HUDEP-2 (cell line): ENCODE measurements at regions not wholly inside any gene's neighbourhood (a gene's known extent, or its start where the extent isn't known, plus 50 kb on each side); places are given as distances from the start of the nearest gene placed in this dataset.
"Not testable (repeated sequence)": the region's sequence is repeated elsewhere in the genome, so short reads cannot be mapped to it uniquely, and the experiment has no call there.

Experiments
- DNase-seq, 76 experiments: peaks; one replicate each; lab custom pipeline; 2025; ENCODE audit not compliant: unreplicated experiment in 76 of 76; lab: John Stamatoyannopoulos, UW

- DNase-seq, result not testable (repeated sequence)
These were observed 785.1 kb downstream of the TDRD15 start for GRCh38 chr2:21908712-21909380.

GRCh38 chr2:21910832-21911507 is 787.2 kb downstream of the TDRD15 start:
- no peak for DNase-seq

DNA sequence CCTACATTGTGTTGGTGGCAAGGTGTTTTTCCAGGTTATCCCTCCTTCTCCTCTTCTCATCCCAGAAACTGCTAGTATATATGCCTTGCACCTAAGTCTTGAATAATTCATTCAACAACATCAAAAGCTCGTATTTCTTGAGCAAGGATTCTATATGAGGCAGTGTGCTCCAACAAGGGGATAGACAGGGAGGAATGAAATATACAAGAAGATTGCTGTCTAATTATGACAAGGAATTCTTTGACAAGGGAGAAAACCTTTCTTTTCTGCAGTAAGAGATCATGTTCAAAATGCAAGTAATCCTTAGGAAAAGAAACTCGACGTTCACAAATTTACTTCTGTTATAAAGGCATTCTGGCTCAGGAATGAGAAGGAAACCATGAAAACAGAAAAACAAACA is 788.6 kb downstream of the TDRD15 start:
- DNase-seq, result no peak

GRCh38 chr2:21915201-21915600 is 791.4 kb downstream of the TDRD15 start:
- no peak for DNase-seq

DNA sequence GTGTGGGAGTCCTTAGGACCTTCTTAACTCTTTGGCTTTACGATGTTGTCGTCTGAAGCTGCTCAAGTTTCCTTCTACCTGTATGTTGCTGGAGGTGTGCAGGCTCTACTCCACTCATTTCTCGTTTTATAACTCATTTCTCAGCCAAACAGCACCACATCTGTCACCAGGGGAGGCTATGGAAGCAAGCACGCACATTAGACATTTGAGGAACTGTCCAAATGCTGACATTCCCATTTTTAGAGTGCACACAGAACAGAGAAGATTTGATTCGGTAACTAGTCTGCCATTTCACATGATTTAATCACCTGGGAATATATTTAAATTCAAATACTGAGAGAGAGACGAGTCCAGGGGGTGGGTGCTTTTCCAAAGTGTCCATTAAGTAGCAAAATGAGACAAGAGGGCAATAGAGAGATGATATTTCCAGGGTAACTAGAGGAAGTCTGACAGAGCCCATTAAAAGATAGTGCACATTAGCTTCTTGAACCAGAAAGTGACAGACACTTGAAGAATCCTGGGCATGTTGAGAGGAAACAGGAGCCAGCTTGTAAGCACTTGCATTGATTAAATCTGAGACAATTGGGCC is 793.3 kb downstream of the TDRD15 start:
- DNase-seq, result no peak

GRCh38 chr2:21920721-21921120 is 797.0 kb downstream of the TDRD15 start:
- DNase-seq, result no peak

DNA sequence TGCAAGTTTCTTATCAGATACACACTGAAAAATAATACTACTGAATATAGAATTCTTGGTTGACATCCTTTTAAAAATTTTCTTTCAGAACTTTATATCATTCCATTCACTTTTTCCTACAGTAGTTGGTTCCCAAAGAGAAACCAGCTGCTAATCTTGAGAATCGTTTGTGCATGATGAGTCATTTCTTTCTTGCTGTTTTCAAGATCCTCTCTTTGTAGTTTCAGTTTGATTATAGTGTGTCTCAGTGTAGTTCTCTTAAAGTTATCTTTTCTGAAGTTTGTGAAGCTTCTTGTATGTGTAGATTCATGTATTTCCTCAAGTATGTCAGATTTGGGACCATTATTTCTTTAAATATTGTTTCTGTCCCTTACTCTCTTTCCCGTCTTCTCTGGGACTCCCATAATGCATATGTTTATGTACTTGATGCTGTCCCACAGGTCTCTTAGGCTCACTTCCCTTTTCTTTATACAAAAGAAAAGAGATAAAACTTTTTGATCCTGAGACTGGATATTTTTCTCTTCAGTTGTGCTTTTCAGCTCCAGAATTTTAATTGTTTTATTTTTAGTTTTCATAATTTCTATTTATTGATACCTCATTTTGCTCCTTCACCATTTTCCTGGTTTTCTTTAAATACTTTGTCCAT is 801.0 kb downstream of the TDRD15 start:
- no peak for DNase-seq

DNA sequence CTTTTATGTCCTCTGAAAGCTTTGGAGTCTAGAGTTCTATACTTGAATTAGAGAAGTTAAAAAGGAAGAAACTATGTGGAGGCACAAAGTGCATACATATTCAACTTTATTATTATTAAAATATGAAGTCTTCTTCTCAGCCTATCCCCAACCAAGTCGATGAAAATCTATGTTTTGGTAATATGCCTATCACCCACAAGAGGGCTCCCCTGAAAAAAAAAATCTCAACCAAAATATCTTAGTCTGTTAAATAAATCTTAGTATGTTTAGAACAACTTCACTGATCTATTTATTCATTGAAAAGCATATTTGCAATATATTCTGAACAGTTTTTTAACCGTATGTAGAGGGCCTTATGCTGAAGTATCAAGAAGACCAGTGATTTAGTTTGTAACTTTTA is 804.5 kb downstream of the TDRD15 start:
- no peak for DNase-seq

DNA sequence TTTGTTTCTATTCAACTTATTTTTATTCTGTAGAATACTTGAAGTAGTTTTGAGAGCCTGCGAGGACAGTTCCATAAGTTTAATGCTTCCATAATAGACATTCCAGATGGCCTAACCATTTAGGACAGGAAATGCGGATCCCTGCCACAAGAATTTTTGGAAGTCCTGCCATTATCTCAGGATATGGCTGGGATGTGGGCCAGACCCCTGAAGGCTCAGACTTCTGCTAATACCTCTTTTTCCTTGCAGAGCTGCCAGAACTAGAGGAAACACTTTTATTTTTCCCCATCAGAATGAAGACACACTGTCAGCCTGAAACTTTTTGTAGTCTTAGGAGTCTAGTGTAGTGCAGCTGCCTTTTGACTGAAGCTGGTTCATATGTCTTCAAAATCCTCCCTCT is 806.5 kb downstream of the TDRD15 start:
- no peak for DNase-seq

DNA sequence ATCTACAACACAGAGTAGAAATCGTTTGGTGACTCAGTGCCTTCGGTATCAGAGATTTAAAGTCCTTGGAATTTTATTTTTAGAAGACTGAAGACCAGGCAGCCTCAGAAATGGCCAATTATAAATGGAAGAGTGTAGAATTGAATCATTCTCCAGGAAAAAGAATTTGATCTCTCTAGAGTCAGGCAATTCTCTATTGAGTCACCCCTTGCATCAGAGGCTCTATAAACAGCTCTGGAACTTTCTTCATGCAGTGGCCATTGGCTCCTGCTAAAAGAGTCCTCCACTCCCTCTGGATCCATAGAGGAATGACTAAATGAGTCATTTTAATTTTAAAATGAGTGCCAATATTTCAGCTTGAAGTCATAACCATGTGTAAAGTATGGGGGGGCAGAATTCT is 816.2 kb downstream of the TDRD15 start:
- no peak for DNase-seq

DNA sequence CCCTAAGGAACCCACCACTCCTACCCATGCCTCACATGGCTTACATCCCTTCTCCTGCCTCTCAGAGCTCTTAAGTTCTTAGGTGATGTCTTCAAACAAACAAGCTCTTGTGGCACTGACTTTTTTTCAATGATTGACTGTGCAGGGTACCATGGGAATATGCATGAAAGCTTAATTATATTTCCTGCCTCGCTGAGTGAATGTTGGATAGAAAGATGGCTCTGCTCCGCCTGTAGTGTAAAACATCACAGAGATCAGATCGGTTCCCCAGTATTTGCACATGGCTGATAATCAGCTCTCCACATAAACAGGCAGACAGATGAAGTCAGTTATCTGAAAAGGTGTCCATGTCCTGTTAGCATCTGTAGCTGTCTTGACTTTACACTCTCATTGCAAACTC is 820.8 kb downstream of the TDRD15 start:
- no peak for DNase-seq

DNA sequence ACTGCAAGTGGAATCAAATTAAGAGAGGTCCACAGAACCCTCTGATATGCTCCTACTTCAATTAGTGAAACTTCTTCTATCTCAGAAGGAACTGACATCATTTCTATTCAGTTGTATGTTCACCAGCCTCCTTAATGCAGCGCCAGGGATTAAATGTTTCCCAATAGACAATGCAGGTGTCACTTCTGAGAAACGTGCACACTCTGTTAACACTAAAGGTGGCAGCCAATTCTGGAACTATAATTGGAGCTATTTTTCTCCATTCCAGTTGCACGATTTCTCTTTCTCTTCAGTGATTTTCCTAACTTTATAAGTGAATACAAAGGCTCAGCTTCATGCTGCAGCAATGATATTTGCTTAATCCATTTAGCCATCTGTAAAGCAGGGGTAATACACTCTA is 821.9 kb downstream of the TDRD15 start:
- DNase-seq, result no peak

- DNase-seq, result no peak
These were observed 823.3 kb downstream of the TDRD15 start for GRCh38 chr2:21947046-21947445.

GRCh38 chr2:21966139-21966538 is 842.4 kb downstream of the TDRD15 start:
- no peak for DNase-seq

DNA sequence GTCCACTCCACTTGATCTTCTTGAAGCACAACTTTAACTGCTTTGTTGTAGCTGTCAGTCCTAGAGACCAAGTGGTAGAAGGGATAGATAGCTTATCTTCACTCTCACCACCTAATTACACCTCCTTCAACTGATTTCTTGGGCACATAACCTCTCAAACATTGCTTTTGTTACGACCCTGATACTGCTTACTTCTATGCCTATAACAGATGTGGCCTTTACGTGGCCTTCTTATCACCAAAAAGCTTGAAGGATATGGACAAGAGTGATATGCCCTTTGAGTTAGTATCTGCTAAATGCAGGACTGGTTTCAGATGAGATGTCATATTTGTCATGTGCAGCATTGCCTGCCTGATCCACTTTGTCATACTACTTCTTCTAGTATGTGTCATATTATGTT is 847.2 kb downstream of the TDRD15 start:
- DNase-seq, result no peak

DNA sequence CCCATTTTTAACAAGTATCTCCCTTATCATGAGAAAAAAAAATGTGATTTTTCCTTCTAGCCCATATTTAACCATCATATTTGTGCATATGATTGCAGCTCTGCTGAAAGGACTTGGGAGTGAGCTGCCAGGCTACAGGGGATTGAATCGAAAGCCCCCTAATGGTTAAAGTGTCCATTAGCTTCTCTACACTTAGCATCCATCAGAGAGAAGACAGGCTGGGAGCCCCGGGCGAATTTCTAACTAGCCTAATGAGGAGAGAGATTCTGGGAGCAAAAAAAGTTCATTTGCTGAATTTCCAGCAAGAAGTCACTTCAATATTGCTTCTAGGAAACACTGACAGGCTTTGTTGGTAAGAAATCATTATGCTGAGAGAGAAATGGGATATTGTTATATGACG is 848.8 kb downstream of the TDRD15 start:
- DNase-seq, result no peak

GRCh38 chr2:21981127-21981526 is 857.4 kb downstream of the TDRD15 start:
- no peak for DNase-seq

- no peak for DNase-seq
These were observed 869.2 kb downstream of the TDRD15 start for GRCh38 chr2:21993002-21993401.

GRCh38 chr2:21996339-21996738 is 872.6 kb downstream of the TDRD15 start:
- no peak for DNase-seq

DNA sequence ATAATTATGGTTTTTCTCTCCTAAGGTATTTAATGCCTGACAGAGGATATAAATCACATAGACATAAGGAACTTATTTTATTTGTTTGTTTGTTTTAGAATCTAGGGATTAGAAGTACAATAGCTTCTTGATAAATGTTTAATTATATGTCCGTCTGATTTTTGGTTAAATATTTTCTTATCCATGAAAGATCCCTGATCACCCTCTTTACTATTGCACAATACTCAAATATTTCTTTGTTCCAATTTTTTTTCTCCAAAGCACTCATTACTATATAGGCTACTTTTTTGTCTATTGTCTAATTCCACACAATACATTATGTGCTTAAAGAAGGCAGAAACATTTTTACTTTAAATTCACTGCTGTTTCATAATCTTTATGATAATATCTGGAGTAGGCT is 875.8 kb downstream of the TDRD15 start:
- no peak for DNase-seq

DNA sequence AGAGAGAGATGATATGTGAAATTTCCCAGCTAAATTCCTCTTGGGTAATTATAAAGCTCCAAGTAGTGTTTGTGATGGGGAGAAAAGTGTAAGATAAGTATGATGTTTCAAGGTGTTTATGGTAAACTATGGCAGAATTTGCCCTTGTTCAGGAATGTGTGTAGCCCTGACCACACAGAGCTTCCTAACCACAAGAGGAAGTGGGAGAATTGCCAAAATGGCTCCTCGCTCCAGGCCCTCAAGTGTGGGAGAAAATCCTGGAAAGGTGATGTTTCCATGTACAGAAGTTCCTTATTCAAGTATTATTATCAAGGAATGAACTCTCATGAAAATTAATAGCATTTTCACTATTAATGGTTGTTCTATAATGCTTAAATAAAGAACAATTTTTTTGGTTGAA is 878.3 kb downstream of the TDRD15 start:
- no peak for DNase-seq

- DNase-seq, result no peak
These were observed 879.5 kb downstream of the TDRD15 start for GRCh38 chr2:22003270-22003669.
